BLaER1 treated with 17β-estradiol and CSF1 and Interleukin-3, amounts not matched to agents 10 nM and 100 nM (cell line): ENCODE measurements at regions not wholly inside any gene's neighbourhood (a gene's known extent, or its start where the extent isn't known, plus 50 kb on each side); places are given as distances from the start of the nearest gene placed in this dataset.

Experiments used
- H3K27ac ChIP-seq, 11 experiments: shearing (Covaris generic); formaldehyde crosslinking; 2 replicates each; pipeline ENCODE4 v1.8.1; 2022
- H3K27me3 ChIP-seq, 11 experiments: shearing (Covaris generic); formaldehyde crosslinking; 2 replicates each; pipeline ENCODE4 v1.8.1; 2022
- H3K36me3 ChIP-seq, 11 experiments: shearing (Covaris generic); formaldehyde crosslinking; 2 replicates each; pipeline ENCODE4 v1.8.1; 2022
- H3K4me1 ChIP-seq, 10 experiments: shearing (Covaris generic); formaldehyde crosslinking; 2 replicates each; pipeline ENCODE4 v1.8.1; 2022
- H3K4me2 ChIP-seq, 11 experiments: shearing (Covaris generic); formaldehyde crosslinking; 2 replicates each; pipeline ENCODE4 v1.8.1; 2022
- H3K4me3 ChIP-seq, 10 experiments: shearing (Covaris generic); formaldehyde crosslinking; 2 replicates each; pipeline ENCODE4 v1.8.1; 2022
- H3K9ac ChIP-seq, 11 experiments: shearing (Covaris generic); formaldehyde crosslinking; 2 replicates each; pipeline ENCODE4 v1.8.1; 2022
- H3K9me3 ChIP-seq, 11 experiments: shearing (Covaris generic); formaldehyde crosslinking; replicated peaks in 1 of 11; 2 replicates each; pipeline ENCODE4 v1.8.1; 2022
- H4K20me1 ChIP-seq, 11 experiments: shearing (Covaris generic); formaldehyde crosslinking; 2 replicates each; pipeline ENCODE4 v1.8.1; 2022
- Cebpa-rat ChIP-seq, 11 experiments: shearing (Covaris generic); IDR thresholded peaks; 2 replicates each; pipeline ENCODE4 v1.8.1; 2022

GRCh38 chr1:245091171-245091621 lies 63.6 kb upstream of the KIF26B start:
- peaks cover 0 to 12% (median 0%) of the 10 kb centered on the region in 10 experiments; a peak in 7 of 20 replicates for H3K4me1 ChIP-seq
- H3K9me3 ChIP-seq = no peaks in the 10 kb centered on the region
- H4K20me1 ChIP-seq = no peaks in the 10 kb centered on the region
- H3K9ac ChIP-seq = no peak overlapping the region
- H3K4me2 ChIP-seq = no peak overlapping the region; a peak in 1 of 22 replicates
- no peak overlapping the region for H3K27ac ChIP-seq
- TF ChIP-seq Cebpa-rat (IDR thresholded peaks at IDR 0.05) = no peak
- peaks cover 0 to 28% (median 9%) of the 10 kb centered on the region in 11 experiments; a peak in 11 of 22 replicates for H3K36me3 ChIP-seq
- H3K4me3 ChIP-seq = no peak overlapping the region
- no peaks in the 10 kb centered on the region for H3K27me3 ChIP-seq

- no peak overlapping the region for H3K27ac ChIP-seq
- no peaks in the 10 kb centered on the region for H3K27me3 ChIP-seq
- H3K9me3 ChIP-seq = no peaks in the 10 kb centered on the region
- peaks cover 0 to 28% (median 10%) of the 10 kb centered on the region in 11 experiments; a peak in 12 of 22 replicates for H3K36me3 ChIP-seq
- no peak for TF ChIP-seq Cebpa-rat (IDR thresholded peaks at IDR 0.05)
- H3K4me2 ChIP-seq = no peak overlapping the region
- no peaks in the 10 kb centered on the region for H4K20me1 ChIP-seq
- peaks cover 0 to 12% (median 0%) of the 10 kb centered on the region in 10 experiments; a peak in 7 of 20 replicates for H3K4me1 ChIP-seq
- H3K4me3 ChIP-seq = no peak overlapping the region
- no peak overlapping the region for H3K9ac ChIP-seq
Observed at GRCh38 chr1:245090491-245091090, 64.2 kb upstream of the KIF26B start.

- Histone ChIP-seq H3K36me3 (peaks cover 0 to 35% (median 15%) of the 10 kb centered on the region in 11 experiments; a peak in 16 of 22 replicates), H3K4me3 (no peak overlapping the region), H3K9ac (no peak overlapping the region), H3K4me2 (no peak overlapping the region), H3K27me3 (no peaks in the 10 kb centered on the region), H3K4me1 (peaks cover 0 to 12% (median 0%) of the 10 kb centered on the region in 10 experiments; a peak in 7 of 20 replicates), H3K9me3 (0 out of 22 replicates have a peak, but pooled peaks cover 0 to 4% (median 0%) of the 10 kb centered on the region in 11 experiments), H4K20me1 (no peaks in the 10 kb centered on the region), H3K27ac (no peak overlapping the region)
- no peak for TF ChIP-seq Cebpa-rat (IDR thresholded peaks at IDR 0.05)
Observed at GRCh38 chr1:245087723-245088122, 67.1 kb upstream of the KIF26B start.

- Histone ChIP-seq H3K27me3 (no peaks in the 10 kb centered on the region), H3K4me3 (no peak overlapping the region), H4K20me1 (no peaks in the 10 kb centered on the region), H3K9me3 (0 out of 22 replicates have a peak, but pooled peaks cover 0 to 4% (median 0%) of the 10 kb centered on the region in 11 experiments), H3K36me3 (peaks cover 0 to 31% (median 13%) of the 10 kb centered on the region in 11 experiments; a peak in 15 of 22 replicates), H3K27ac (no peak overlapping the region), H3K4me2 (no peak overlapping the region), H3K9ac (no peak overlapping the region), H3K4me1 (peaks cover 0 to 4% (median 0%) of the 10 kb centered on the region in 10 experiments; a peak in 2 of 20 replicates)
- no peak for TF ChIP-seq Cebpa-rat (IDR thresholded peaks at IDR 0.05)
Observed at GRCh38 chr1:245086389-245086969, 68.3 kb upstream of the KIF26B start.

- H3K4me3 ChIP-seq = no peak overlapping the region
- no peaks in the 10 kb centered on the region for H4K20me1 ChIP-seq
- H3K36me3 ChIP-seq = peaks cover 0 to 22% (median 7%) of the 10 kb centered on the region in 11 experiments; a peak in 11 of 22 replicates
- no peak overlapping the region for H3K9ac ChIP-seq
- H3K4me1 ChIP-seq = no peaks in the 10 kb centered on the region
- H3K27ac ChIP-seq = no peak overlapping the region
- no peak for TF ChIP-seq Cebpa-rat (IDR thresholded peaks at IDR 0.05)
- 0 out of 22 replicates have a peak, but pooled peaks cover 0 to 4% (median 0%) of the 10 kb centered on the region in 11 experiments for H3K9me3 ChIP-seq
- H3K4me2 ChIP-seq = no peak overlapping the region
- H3K27me3 ChIP-seq = no peaks in the 10 kb centered on the region
Observed at GRCh38 chr1:245085508-245086095, 69.2 kb upstream of the KIF26B start.

- peaks cover 0 to 17% (median 7%) of the 10 kb centered on the region in 11 experiments; a peak in 8 of 22 replicates for H3K36me3 ChIP-seq
- H3K4me3 ChIP-seq = no peak overlapping the region
- H3K27me3 ChIP-seq = no peaks in the 10 kb centered on the region
- H4K20me1 ChIP-seq = no peaks in the 10 kb centered on the region
- no peak overlapping the region for H3K9ac ChIP-seq
- no peaks in the 10 kb centered on the region for H3K4me1 ChIP-seq
- no peak for TF ChIP-seq Cebpa-rat (IDR thresholded peaks at IDR 0.05)
- H3K4me2 ChIP-seq = no peak overlapping the region
- no peak overlapping the region for H3K27ac ChIP-seq
- 0 out of 22 replicates have a peak, but pooled peaks cover 0 to 4% (median 0%) of the 10 kb centered on the region in 11 experiments for H3K9me3 ChIP-seq
Observed at GRCh38 chr1:245084551-245084950, 70.2 kb upstream of the KIF26B start.

- no peak overlapping the region for H3K4me3 ChIP-seq
- H3K9ac ChIP-seq = no peak overlapping the region
- TF ChIP-seq Cebpa-rat (IDR thresholded peaks at IDR 0.05) = no peak
- H3K27ac ChIP-seq = no peak overlapping the region
- no peaks in the 10 kb centered on the region for H3K4me1 ChIP-seq
- no peak overlapping the region for H3K4me2 ChIP-seq
- no peaks in the 10 kb centered on the region for H4K20me1 ChIP-seq
- H3K9me3 ChIP-seq = 0 out of 22 replicates have a peak, but pooled peaks cover 0 to 4% (median 0%) of the 10 kb centered on the region in 11 experiments
- H3K36me3 ChIP-seq = peaks cover 0 to 6% (median 0%) of the 10 kb centered on the region in 11 experiments; a peak in 3 of 22 replicates
- H3K27me3 ChIP-seq = no peaks in the 10 kb centered on the region
Observed at GRCh38 chr1:245079021-245079609, 75.7 kb upstream of the KIF26B start.

- Histone ChIP-seq H3K27me3 (no peaks in the 10 kb centered on the region), H3K9me3 (peaks cover 0 to 21% (median 13%) of the 10 kb centered on the region in 11 experiments; a peak in 13 of 22 replicates), H3K36me3 (peaks cover 3 to 24% (median 15%) of the 10 kb centered on the region in 11 experiments; a peak in 15 of 22 replicates), H4K20me1 (no peaks in the 10 kb centered on the region), H3K4me3 (no peak overlapping the region), H3K4me2 (no peak overlapping the region), H3K9ac (no peak overlapping the region), H3K27ac (no peak overlapping the region), H3K4me1 (no peaks in the 10 kb centered on the region)
- TF ChIP-seq Cebpa-rat (IDR thresholded peaks at IDR 0.05) = no peak
Observed at GRCh38 chr1:245074898-245075297, 79.9 kb upstream of the KIF26B start.
